Body of pancreas (tissue), 4 donors: ENCODE measurements at regions not wholly inside any gene's neighbourhood (a gene's known extent, or its start where the extent isn't known, plus 50 kb on each side); places are given as distances from the start of the nearest gene placed in this dataset.

Experiments
- CTCF ChIP-seq, 7 experiments: fragments of 450-650 bp in 4 of 7; fragments of 200-600 bp in 3 of 7; sonication (generic) in 3 of 7; IDR thresholded peaks; one replicate each; pipeline ENCODE4 v1.5.1; 2016 to 2019; ENCODE audit warnings: antibody characterized with exemption in 7 of 7
- POLR2A ChIP-seq, 3 donors: fragments of 450-650 bp; IDR thresholded peaks; one replicate each; pipeline ENCODE4 v1.6.1; 2016; ENCODE audit warnings: antibody characterized with exemption in 3 of 3, mild to moderate bottlenecking in 2 of 3

DNA sequence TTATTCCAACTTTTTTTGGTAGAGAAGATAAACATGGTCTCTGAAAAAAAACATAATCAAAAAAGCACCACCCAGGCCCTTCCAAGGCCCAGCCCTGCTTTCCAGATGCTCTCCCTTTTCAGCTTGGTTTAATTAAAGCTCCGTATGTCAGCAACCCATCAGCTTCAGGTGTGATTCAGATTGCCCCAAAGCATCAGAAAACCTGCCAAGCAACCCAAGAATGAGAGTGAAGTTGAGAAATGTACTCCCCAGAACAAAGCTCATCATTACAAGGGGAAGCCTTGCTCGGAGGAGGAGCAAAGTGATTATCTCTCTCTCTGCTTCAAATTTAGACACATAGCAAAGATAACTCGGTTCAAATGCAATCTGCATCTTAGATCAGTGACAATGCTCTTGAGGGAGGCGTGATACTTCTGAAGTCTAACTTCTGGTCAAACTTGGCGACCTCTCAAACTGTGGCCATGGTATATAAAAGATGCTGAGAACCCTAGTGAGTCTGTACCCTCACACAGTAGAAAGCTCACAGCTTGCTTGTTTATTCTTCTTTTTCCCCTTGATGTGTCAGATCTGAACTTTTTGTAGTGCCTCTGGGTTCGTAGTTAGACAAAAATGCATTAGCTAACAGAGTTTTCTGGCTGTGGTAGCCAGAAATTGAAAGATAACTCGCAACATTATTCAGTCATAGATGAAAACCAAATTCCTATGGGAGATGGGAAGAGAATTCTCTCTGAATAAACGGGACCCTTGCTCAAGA is 63.3 kb upstream of the ZC3H11B start:
- TF ChIP-seq CTCF (IDR thresholded peaks at IDR 0.05) = no peak
- no peak for TF ChIP-seq POLR2A (IDR thresholded peaks at IDR 0.05)
